B cell (primary cell): ENCODE measurements at regions not wholly inside any gene's neighbourhood (a gene's known extent, or its start where the extent isn't known, plus 50 kb on each side); places are given as distances from the start of the nearest gene placed in this dataset.

ENCODE experiments used
- ATAC-seq: fragments of 200-7000 bp; cut with Tn5 transposase; one replicate; pipeline ENCODE4 v1.10.0; 2021; ENCODE audit warnings: low read depth, mild to moderate bottlenecking, moderate number of reproducible peaks, moderate library complexity
- CTCF ChIA-PET: fragments of 350-600 bp; sonication (Branson Sonifier 250); formaldehyde crosslinking; loops from one replicate; lab custom pipeline; 2021; ENCODE audit warnings: antibody characterized with exemption, inconsistent platforms; lab: Charles Lee
- POLR2A ChIA-PET: fragments of 350-600 bp; sonication (Branson Sonifier 250); formaldehyde crosslinking; loops from one replicate; lab custom pipeline; 2021; ENCODE audit warnings: antibody characterized with exemption; lab: Charles Lee
- DNase-seq: peaks from one replicate; pipeline ENCODE4 v3.0.0; 2013
- H2AFZ ChIP-seq: 2 replicates; pipeline ENCODE4 v1.6.1; 2012; ENCODE audit warnings: mild to moderate bottlenecking, low read depth, low read length; ENCODE audit not compliant: insufficient read depth, poor library complexity, severe bottlenecking
- H3K27ac ChIP-seq, 2 donors: 1 replicate in 1 of 2; 2 replicates in 1 of 2; pipeline ENCODE4 v1.5.1; 2012 to 2013; ENCODE audit warnings: low read length in 2 of 2, mild to moderate bottlenecking in 2 of 2, moderate library complexity in 1 of 2
- H3K27me3 ChIP-seq, 4 experiments: fragments of 200-600 bp in 1 of 4; sonication (generic) in 1 of 4; replicated peaks in 1 of 4; 1 replicate in 2 of 4; 2 replicates in 2 of 4; pipeline versions ENCODE4 v1.6.1 to v1.7.0; 2013 to 2016; ENCODE audit warnings: low read length in 3 of 4, mild to moderate bottlenecking in 2 of 4, mixed read lengths in 1 of 4, moderate library complexity in 1 of 4; ENCODE audit not compliant: insufficient read depth in 4 of 4, control insufficient read depth in 3 of 4; ENCODE audit errors: control extremely low read depth in 1 of 4
- H3K36me3 ChIP-seq, 2 experiments: replicated peaks in 1 of 2; 1 replicate in 1 of 2; 2 replicates in 1 of 2; pipeline versions ENCODE4 v1.6.1 to v1.7.1; 2013; ENCODE audit warnings: low read length in 1 of 2; ENCODE audit not compliant: insufficient read depth in 2 of 2, control insufficient read depth in 1 of 2; ENCODE audit errors: control extremely low read depth in 1 of 2, extremely low read depth in 1 of 2
- H3K4me1 ChIP-seq, 2 donors: fragments of 200-600 bp in 1 of 2; sonication (generic) in 1 of 2; 1 replicate in 1 of 2; 2 replicates in 1 of 2; pipeline versions ENCODE4 v1.5.1 to v1.6.1; 2013 to 2017; ENCODE audit warnings: low read length in 2 of 2; ENCODE audit not compliant: control insufficient read depth in 2 of 2, insufficient read depth in 2 of 2
- H3K4me2 ChIP-seq: replicated peaks from 2 replicates; pipeline ENCODE3; 2012; ENCODE audit warnings: mild to moderate bottlenecking, low read depth, low read length; ENCODE audit not compliant: poor library complexity, severe bottlenecking
- H3K4me3 ChIP-seq, 5 experiments: fragments of 200-600 bp in 1 of 5; sonication (generic) in 1 of 5; 1 replicate in 3 of 5; 2 replicates in 2 of 5; pipeline versions ENCODE4 v1.5.1 to v1.7.0; 2011 to 2016; ENCODE audit warnings: low read length in 4 of 5, mild to moderate bottlenecking in 4 of 5, low read depth in 2 of 5, control low read depth in 1 of 5, moderate library complexity in 1 of 5; ENCODE audit not compliant: insufficient read depth in 1 of 5; ENCODE audit errors: control extremely low read depth in 1 of 5, extremely low read depth in 1 of 5
- H3K79me2 ChIP-seq: fragments of 200-600 bp; sonication (generic); one replicate; pipeline ENCODE4 v1.6.0; 2016; ENCODE audit warnings: low read length; ENCODE audit not compliant: control insufficient read depth, insufficient read depth
- H3K9ac ChIP-seq: fragments of 200-600 bp; sonication (generic); 2 replicates; pipeline ENCODE4 v1.6.1; 2017; ENCODE audit warnings: mild to moderate bottlenecking, low read length, moderate library complexity
- H3K9me3 ChIP-seq, 3 donors: one replicate each; pipeline versions ENCODE4 v1.6.1 to v1.7.1; 2013; ENCODE audit warnings: low read length in 2 of 3; ENCODE audit not compliant: control insufficient read depth in 2 of 3, insufficient read depth in 1 of 3; ENCODE audit errors: control extremely low read depth in 1 of 3
- H4K20me1 ChIP-seq: 2 replicates; pipeline ENCODE4 v1.6.0; 2012; ENCODE audit warnings: mild to moderate bottlenecking, low read length; ENCODE audit not compliant: insufficient read depth, control insufficient read depth, poor library complexity, severe bottlenecking
- H3K27ac Mint-ChIP-seq: one replicate; pipeline ENCODE4 v1.8.0; 2021; ENCODE audit warnings: mixed read lengths
- H3K27me3 Mint-ChIP-seq: one replicate; pipeline ENCODE4 v1.8.0; 2021; ENCODE audit warnings: mixed read lengths
- H3K4me1 Mint-ChIP-seq: one replicate; pipeline ENCODE4 v1.8.0; 2021; ENCODE audit warnings: mixed read lengths
- H3K4me3 Mint-ChIP-seq: one replicate; pipeline ENCODE4 v1.8.0; 2021; ENCODE audit warnings: mixed read lengths
- H3K9me3 Mint-ChIP-seq: one replicate; pipeline ENCODE4 v1.8.0; 2022; ENCODE audit warnings: mixed read lengths; ENCODE audit not compliant: insufficient read depth
- EZH2 ChIP-seq: IDR thresholded peaks from 2 replicates; pipeline ENCODE4 v1.6.1; 2012; ENCODE audit warnings: borderline replicate concordance, low read depth, mild to moderate bottlenecking, moderate library complexity, low read length; ENCODE audit not compliant: insufficient read depth, poor library complexity, severe bottlenecking
- WGBS: methylation state at CpG from one replicate; pipeline ENCODE4 v1.1.5; 2013; ENCODE audit warnings: missing lambda C conversion rate; ENCODE audit not compliant: insufficient coverage; 5-methylcytosine and 5-hydroxymethylcytosine counted together
- intact Hi-C: fragments of 100-400 bp; cut with micrococcal nuclease; formaldehyde crosslinking; loops from one replicate; pipeline ENCODE4 v1.10.0; 2022
- TF ChIP-seq, protein P1 (sequence below): fragments of 200-600 bp; IDR thresholded peaks from one replicate; pipeline ENCODE4 v1.8.0; 2022; ENCODE audit warnings: antibody characterized with exemption, mild to moderate bottlenecking

DNA sequence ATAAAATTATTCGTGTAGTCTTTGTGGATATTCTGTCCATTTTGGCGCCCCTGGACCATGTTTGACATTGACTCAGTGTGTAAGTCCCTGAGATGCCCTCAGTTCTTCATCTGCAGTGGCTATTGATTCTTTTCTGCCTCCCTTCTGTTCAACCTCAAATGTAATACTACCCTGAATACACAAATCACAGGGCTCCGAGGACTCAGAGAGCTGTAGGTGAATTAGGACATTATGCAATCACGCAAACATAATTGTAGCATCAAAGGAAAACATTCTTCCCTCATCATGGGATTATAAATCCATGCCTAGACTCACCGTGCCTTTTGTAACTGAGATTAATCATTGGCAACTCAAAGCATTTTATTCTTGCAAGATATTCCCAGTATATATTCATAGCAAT, 161.4 kb upstream of the PACRGL start:
- H3K4me1 ChIP-seq, result no peaks in the 10 kb centered on the region

DNA sequence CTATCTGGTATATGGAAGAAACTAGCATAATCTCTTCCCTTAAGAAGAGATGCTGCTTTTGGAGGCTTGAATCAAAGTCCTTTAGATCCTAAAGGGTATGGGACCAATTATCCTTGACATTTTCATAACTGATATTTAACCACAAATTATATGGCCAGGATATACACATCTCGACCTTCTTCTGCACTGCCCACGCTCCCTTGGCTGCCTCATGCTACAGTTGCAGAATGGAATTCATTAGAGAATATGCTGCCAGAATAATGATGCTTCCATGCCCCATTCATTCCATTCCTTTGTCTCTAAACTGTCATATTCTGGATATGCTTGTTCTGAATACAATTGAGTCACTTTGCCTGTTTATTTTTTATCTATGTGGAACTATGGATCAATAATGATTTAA, 157.1 kb upstream of the PACRGL start:
- Mint-ChIP-seq H3K4me3 (no peak overlapping the region), H3K9me3 (no peaks in the 10 kb centered on the region), H3K27ac (no peak overlapping the region), H3K27me3 (no peaks in the 10 kb centered on the region), H3K4me1 (no peaks in the 10 kb centered on the region)
- no peak overlapping the region for H3K9ac ChIP-seq
- no peak overlapping the region for H3K27ac ChIP-seq
- H3K4me3 ChIP-seq, result no peak overlapping the region
- no peaks in the 10 kb centered on the region for H3K79me2 ChIP-seq
- ChIA-PET CTCF (no interaction called here), POLR2A (no interaction called here)
- no peaks in the 10 kb centered on the region for H3K27me3 ChIP-seq
- no peaks in the 10 kb centered on the region for H3K4me1 ChIP-seq
- H3K9me3 ChIP-seq, result no peaks in the 10 kb centered on the region
- intact Hi-C loops, result no loop called here
- H2AFZ ChIP-seq, result no peak overlapping the region
- no peaks in the 10 kb centered on the region for H4K20me1 ChIP-seq
- no CpG with 5 or more reads among the region's 2 CpGs for WGBS
- H3K4me2 ChIP-seq, result no peak overlapping the region
- ATAC-seq (no peak), DNase-seq (no peak)
- H3K36me3 ChIP-seq, result no peaks in the 10 kb centered on the region
- no peak for TF ChIP-seq EZH2
- TF ChIP-seq, protein P1, sequence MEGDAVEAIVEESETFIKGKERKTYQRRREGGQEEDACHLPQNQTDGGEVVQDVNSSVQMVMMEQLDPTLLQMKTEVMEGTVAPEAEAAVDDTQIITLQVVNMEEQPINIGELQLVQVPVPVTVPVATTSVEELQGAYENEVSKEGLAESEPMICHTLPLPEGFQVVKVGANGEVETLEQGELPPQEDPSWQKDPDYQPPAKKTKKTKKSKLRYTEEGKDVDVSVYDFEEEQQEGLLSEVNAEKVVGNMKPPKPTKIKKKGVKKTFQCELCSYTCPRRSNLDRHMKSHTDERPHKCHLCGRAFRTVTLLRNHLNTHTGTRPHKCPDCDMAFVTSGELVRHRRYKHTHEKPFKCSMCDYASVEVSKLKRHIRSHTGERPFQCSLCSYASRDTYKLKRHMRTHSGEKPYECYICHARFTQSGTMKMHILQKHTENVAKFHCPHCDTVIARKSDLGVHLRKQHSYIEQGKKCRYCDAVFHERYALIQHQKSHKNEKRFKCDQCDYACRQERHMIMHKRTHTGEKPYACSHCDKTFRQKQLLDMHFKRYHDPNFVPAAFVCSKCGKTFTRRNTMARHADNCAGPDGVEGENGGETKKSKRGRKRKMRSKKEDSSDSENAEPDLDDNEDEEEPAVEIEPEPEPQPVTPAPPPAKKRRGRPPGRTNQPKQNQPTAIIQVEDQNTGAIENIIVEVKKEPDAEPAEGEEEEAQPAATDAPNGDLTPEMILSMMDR, result no peak

More for the DNA sequence above, 161.4 kb upstream of the PACRGL start:
- POLR2A ChIA-PET, result no interaction called here
- DNase-seq (no peak), ATAC-seq (no peak)
- Mint-ChIP-seq H3K27ac (no peak overlapping the region), H3K9me3 (no peaks in the 10 kb centered on the region), H3K4me1 (no peaks in the 10 kb centered on the region), H3K27me3 (no peaks in the 10 kb centered on the region), H3K4me3 (no peak overlapping the region)
- H3K9ac ChIP-seq, result no peak overlapping the region
- H4K20me1 ChIP-seq, result no peaks in the 10 kb centered on the region
- H2AFZ ChIP-seq, result no peak overlapping the region
- no peak overlapping the region for H3K4me2 ChIP-seq
- WGBS, result no CpG with 5 or more reads among the region's 5 CpGs
- TF ChIP-seq, protein P1, result no peak
- no peak for TF ChIP-seq EZH2
- H3K9me3 ChIP-seq, result peaks cover 0 to 3% (median 0%) of the 10 kb centered on the region in 3 donors
- no peak overlapping the region for H3K27ac ChIP-seq
- intact Hi-C loops, result no loop called here
- no peaks in the 10 kb centered on the region for H3K36me3 ChIP-seq
- H3K27me3 ChIP-seq, result no peaks in the 10 kb centered on the region
- no peak overlapping the region for H3K4me3 ChIP-seq
- H3K79me2 ChIP-seq, result no peaks in the 10 kb centered on the region
- CTCF ChIA-PET, result no interaction called here
